ENCODE measurements at regions not wholly inside any gene's neighbourhood (a gene's known extent, or its start where the extent isn't known, plus 50 kb on each side); places are given as distances from the start of the nearest gene placed in this dataset.

DNA sequence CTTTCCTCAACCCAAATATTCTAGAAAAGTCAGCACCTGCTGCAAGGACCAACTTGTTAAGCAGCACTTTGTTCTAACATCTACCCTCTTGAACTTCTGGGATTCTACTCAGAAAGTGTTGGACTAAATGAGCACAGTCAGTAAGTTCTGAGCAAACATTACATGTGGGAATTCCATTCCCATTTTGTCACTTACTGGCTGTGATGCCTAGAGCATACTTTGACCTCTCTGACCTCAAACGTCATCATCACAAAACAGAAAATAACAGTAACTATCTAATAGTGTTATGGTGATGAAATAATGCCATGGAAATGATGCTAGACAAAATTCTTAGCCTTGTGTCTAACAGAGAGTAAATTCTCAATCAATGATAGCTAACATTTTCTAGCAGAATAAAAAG lies 829.4 kb downstream of the EPHA7 start:
- TF ChIP-seq POLR2A (IDR thresholded peaks at IDR 0.05) (no peak), CTCF (IDR thresholded peaks at IDR 0.05) (no peak)

Data from body of pancreas (tissue), 4 donors.